ENCODE measurements at regions not wholly inside any gene's neighbourhood (a gene's known extent, or its start where the extent isn't known, plus 50 kb on each side); places are given as distances from the start of the nearest gene placed in this dataset.
A peak's percentile ranks its signal among the peaks of the same experiment; 100 is the strongest.

DNA sequence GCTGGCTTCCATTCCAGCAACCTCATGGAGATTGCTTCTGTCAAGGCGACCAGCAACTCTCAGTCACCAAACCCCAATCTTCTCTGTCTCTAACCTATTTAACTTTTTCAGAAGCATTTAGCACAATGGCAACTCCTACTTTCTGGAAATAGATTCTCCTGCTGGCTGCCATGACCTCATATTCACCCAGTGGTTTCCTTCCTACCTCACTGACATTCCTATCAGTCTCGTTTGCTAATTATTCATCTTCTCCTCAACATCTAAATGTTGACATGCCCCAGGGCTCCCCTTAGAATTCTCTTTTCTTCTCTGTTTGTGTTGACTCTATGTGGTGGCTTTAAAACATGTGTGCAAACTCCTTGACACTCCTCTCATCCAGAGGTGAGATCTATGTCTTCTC, 106.7 kb downstream of the OLFM4 start:
- DNase-seq (ENCODE audit: low spot score) (no peak), ATAC-seq (ENCODE audit: insufficient number of reproducible peaks, low FRiP score, low read depth) (no peak)
- H3K9me3 ChIP-seq: no peaks in the 10 kb centered on the region
- TF ChIP-seq, protein P1, sequence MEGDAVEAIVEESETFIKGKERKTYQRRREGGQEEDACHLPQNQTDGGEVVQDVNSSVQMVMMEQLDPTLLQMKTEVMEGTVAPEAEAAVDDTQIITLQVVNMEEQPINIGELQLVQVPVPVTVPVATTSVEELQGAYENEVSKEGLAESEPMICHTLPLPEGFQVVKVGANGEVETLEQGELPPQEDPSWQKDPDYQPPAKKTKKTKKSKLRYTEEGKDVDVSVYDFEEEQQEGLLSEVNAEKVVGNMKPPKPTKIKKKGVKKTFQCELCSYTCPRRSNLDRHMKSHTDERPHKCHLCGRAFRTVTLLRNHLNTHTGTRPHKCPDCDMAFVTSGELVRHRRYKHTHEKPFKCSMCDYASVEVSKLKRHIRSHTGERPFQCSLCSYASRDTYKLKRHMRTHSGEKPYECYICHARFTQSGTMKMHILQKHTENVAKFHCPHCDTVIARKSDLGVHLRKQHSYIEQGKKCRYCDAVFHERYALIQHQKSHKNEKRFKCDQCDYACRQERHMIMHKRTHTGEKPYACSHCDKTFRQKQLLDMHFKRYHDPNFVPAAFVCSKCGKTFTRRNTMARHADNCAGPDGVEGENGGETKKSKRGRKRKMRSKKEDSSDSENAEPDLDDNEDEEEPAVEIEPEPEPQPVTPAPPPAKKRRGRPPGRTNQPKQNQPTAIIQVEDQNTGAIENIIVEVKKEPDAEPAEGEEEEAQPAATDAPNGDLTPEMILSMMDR (IDR thresholded peaks at IDR 0.05): no peak
- H3K36me3 ChIP-seq: no peaks in the 10 kb centered on the region
- no peak overlapping the region for H3K27ac ChIP-seq
- H3K4me3 ChIP-seq: no peak overlapping the region
- H3K4me1 ChIP-seq (ENCODE audit: control insufficient read depth in 1 of 2, low read depth in 2 of 2): peaks cover 0 to 9% of the 10 kb centered on the region in 2 donors
- H3K27me3 ChIP-seq (replicated peaks; ENCODE audit: insufficient read depth): no peaks in the 10 kb centered on the region

DNA sequence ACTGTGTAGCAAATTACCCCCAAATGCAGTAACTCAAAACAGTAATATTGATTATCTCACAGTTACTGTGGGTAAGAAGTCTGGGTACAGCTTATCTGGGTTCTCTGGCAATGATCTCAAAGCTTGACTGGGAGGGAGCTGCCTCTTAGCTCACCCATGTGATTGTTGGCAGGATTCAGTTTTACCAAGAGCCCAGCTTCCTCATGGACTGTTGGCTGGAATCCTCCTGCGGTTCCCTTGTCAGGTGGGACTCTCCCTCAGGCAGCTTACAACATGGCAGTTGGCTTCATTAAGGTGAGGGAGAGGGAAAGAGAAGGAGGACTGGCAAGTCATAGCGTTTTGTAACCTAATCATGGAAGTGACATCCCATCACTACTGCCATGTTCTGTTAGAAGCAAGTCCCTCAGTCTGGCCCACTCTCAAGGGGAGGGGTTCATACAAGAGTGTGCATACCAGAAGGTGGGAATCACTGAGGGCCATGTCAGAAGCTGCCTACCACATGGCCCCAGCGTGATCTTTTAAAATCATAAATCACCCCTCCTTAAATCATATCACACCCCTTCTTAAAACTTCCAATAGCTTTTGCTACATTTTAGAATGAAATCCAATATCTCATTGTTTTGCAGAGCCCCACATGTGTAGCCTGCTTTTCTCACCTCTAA, 108.1 kb downstream of the OLFM4 start:
- no peak for ATAC-seq (ENCODE audit: insufficient number of reproducible peaks, low FRiP score, low read depth)
- DNase-seq (ENCODE audit: low spot score): no peak
- Histone ChIP-seq H3K9me3 (no peaks in the 10 kb centered on the region), H3K4me3 (no peak overlapping the region), H3K36me3 (no peaks in the 10 kb centered on the region), H3K4me1 (ENCODE audit: control insufficient read depth in 1 of 2, low read depth in 2 of 2) (peaks cover 0 to 9% of the 10 kb centered on the region in 2 donors), H3K27me3 (replicated peaks; ENCODE audit: insufficient read depth) (no peaks in the 10 kb centered on the region), H3K27ac (no peak overlapping the region)
- TF ChIP-seq, protein P1 (IDR thresholded peaks at IDR 0.05): no peak

DNA sequence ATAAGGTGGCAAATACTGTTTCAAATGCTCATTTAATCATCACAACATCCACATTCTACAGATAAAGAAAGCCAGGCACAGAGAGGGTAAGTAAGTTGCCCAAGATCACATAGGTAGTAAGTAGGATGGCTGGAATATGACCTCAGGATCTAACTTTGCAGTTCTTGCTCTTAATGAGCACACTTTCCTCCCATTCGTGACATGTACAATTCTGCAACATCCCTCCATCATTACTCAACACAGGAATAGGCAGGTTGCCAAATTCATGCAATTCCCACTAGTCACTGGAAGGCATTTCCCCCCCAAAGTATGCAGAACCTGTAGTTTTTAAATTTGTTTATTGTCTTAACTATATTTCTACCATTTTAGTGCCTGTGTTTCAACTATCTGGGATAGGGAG, 109.2 kb downstream of the OLFM4 start:
- peak; percentile 46 for ATAC-seq (ENCODE audit: insufficient number of reproducible peaks, low FRiP score, low read depth)
- Histone ChIP-seq H3K27me3 (replicated peaks; ENCODE audit: insufficient read depth) (no peaks in the 10 kb centered on the region), H3K4me1 (ENCODE audit: control insufficient read depth in 1 of 2, low read depth in 2 of 2) (peaks cover 0 to 9% of the 10 kb centered on the region in 2 donors), H3K36me3 (no peaks in the 10 kb centered on the region), H3K27ac (peak overlapping the region in 1 of 2 donors; percentile 43), H3K9me3 (no peaks in the 10 kb centered on the region), H3K4me3 (peak overlapping the region; percentile 34)
- DNase-seq (ENCODE audit: low spot score): no peak
- TF ChIP-seq, protein P1 (IDR thresholded peaks at IDR 0.05): no peak

DNA sequence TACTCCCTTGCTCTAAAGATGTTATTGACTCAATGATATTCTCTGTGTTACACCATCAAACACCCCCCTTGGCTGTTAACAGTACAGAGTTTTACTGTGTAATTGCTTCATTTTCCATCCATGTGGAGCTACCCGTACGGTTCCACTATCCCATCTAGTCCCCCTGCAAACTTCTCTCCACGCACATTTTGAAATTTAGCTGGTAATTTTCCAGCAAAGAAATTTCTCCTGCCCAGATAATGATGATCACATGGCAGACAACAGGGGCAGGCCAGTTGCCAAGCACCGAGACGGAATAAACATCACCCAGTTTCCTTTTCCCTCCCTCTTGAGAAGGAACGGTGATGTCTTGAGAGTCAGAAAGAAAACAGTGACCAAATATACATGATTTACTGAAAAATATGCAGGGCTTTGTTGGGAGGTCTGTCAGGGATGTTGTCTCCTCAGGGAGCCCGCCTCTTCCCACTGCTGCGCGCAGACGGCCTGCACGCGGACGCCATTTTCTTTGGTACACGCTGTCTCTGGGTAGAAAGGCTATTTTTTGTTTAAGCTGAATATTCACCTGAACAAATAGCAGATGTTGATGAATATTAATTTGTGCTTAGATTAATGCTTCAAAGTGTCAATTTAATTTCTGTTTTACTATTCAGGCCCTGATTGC, 109.9 kb downstream of the OLFM4 start:
- TF ChIP-seq, protein P1 (IDR thresholded peaks at IDR 0.05): no peak
- ATAC-seq (ENCODE audit: insufficient number of reproducible peaks, low FRiP score, low read depth): no peak
- no peaks in the 10 kb centered on the region for H3K27me3 ChIP-seq (replicated peaks; ENCODE audit: insufficient read depth)

DNA sequence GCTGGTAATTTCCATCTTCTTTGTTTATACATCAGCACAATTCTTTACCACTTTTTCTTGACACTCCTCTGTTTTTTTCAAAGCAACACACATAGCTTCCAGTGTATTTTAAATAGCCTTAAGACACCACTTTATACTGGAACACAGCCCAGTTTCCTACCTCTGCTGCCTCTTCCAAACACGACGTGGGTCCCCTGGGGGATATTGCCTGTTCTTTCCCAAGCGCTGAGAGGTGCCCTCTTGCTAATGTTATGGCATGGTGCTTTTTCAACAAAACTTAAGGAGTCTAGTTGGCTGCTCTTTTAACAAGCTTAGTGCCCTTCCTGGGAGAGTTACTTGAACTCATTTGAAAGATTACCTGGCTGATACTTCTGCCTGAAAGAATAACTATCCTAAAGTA, 112.7 kb downstream of the OLFM4 start:
- no peak for ATAC-seq (ENCODE audit: insufficient number of reproducible peaks, low FRiP score, low read depth)
- DNase-seq (ENCODE audit: low spot score): no peak
- Histone ChIP-seq H3K27ac (no peak overlapping the region), H3K36me3 (no peaks in the 10 kb centered on the region), H3K4me1 (ENCODE audit: control insufficient read depth in 1 of 2, low read depth in 2 of 2) (peaks cover 0 to 9% of the 10 kb centered on the region in 2 donors), H3K27me3 (replicated peaks; ENCODE audit: insufficient read depth) (no peaks in the 10 kb centered on the region), H3K4me3 (no peak overlapping the region), H3K9me3 (no peaks in the 10 kb centered on the region)
- TF ChIP-seq, protein P1 (IDR thresholded peaks at IDR 0.05): no peak

More for the DNA sequence above, 109.9 kb downstream of the OLFM4 start:
- H3K27ac ChIP-seq: peak overlapping the region in 1 of 2 donors; percentile 43
- peaks cover 0 to 9% of the 10 kb centered on the region in 2 donors for H3K4me1 ChIP-seq (ENCODE audit: control insufficient read depth in 1 of 2, low read depth in 2 of 2)
- no peak for DNase-seq (ENCODE audit: low spot score)
- no peaks in the 10 kb centered on the region for H3K36me3 ChIP-seq
- no peaks in the 10 kb centered on the region for H3K9me3 ChIP-seq
- peak overlapping the region; percentile 34 for H3K4me3 ChIP-seq
